ENCODE measurements at regions not wholly inside any gene's neighbourhood (a gene's known extent, or its start where the extent isn't known, plus 50 kb on each side); places are given as distances from the start of the nearest gene placed in this dataset.

GRCh38 chr12:87323369-87323768 is 705.8 kb downstream of the C12orf50 start:
- peak overlapping the region; percentile 6 for H3K4me2 ChIP-seq (ENCODE audit: low read length)
- H4K20me1 ChIP-seq (ENCODE audit: insufficient read depth, low read length): no peaks in the 10 kb centered on the region
- peaks cover 4% of the 10 kb centered on the region for H3K4me1 Mint-ChIP-seq (ENCODE audit: low read depth, unreplicated experiment)
- no peak overlapping the region for H3K9ac ChIP-seq (ENCODE audit: low read length)
- peaks cover 5% of the 10 kb centered on the region for H3K4me1 ChIP-seq (ENCODE audit: insufficient read depth, low read length)
- no peak overlapping the region for H2AFZ ChIP-seq (ENCODE audit: low read depth, low read length)
- no peaks in the 10 kb centered on the region for H3K27me3 ChIP-seq (ENCODE audit: insufficient read depth, low read length)
- DNase-seq (ENCODE audit: low read depth) (peak; percentile 97), FAIRE-seq (no peak)
- H3K9me3 ChIP-seq (ENCODE audit: insufficient read depth, low read depth, low read length): no peaks in the 10 kb centered on the region
- H3K4me3 ChIP-seq (ENCODE audit: insufficient read depth, low read depth, low read length): no peak overlapping the region
- H3K27me3 Mint-ChIP-seq (ENCODE audit: low read depth, unreplicated experiment): no peaks in the 10 kb centered on the region
- H3K4me3 Mint-ChIP-seq (ENCODE audit: unreplicated experiment): no peak overlapping the region
- no peak overlapping the region for H3K27ac Mint-ChIP-seq (ENCODE audit: unreplicated experiment)
- no peaks in the 10 kb centered on the region for H3K9me3 Mint-ChIP-seq (ENCODE audit: unreplicated experiment)
- H3K36me3 ChIP-seq (ENCODE audit: insufficient read depth, low read length): no peaks in the 10 kb centered on the region
- TF ChIP-seq EZH2 (IDR thresholded peaks at IDR 0.05; ENCODE audit: insufficient read depth, low read length): no peak
- TF ChIP-seq CTCF (IDR thresholded peaks at IDR 0.05; ENCODE audit: insufficient read depth, low read depth, low read length): no peak
- no peaks in the 10 kb centered on the region for H3K36me3 Mint-ChIP-seq (ENCODE audit: low read depth, unreplicated experiment)
- no peak overlapping the region for H3K27ac ChIP-seq (ENCODE audit: low read depth, low read length)
- no peaks in the 10 kb centered on the region for H3K79me2 ChIP-seq (ENCODE audit: insufficient read depth, low read length)

- Histone ChIP-seq H3K4me3 (ENCODE audit: insufficient read depth, low read depth, low read length) (no peak overlapping the region), H3K4me1 (ENCODE audit: insufficient read depth, low read length) (peaks cover 5% of the 10 kb centered on the region), H4K20me1 (ENCODE audit: insufficient read depth, low read length) (no peaks in the 10 kb centered on the region), H3K9ac (ENCODE audit: low read length) (no peak overlapping the region), H3K36me3 (ENCODE audit: insufficient read depth, low read length) (no peaks in the 10 kb centered on the region), H2AFZ (ENCODE audit: low read depth, low read length) (no peak overlapping the region), H3K4me2 (ENCODE audit: low read length) (no peak overlapping the region), H3K27ac (ENCODE audit: low read depth, low read length) (no peak overlapping the region), H3K79me2 (ENCODE audit: insufficient read depth, low read length) (no peaks in the 10 kb centered on the region), H3K27me3 (ENCODE audit: insufficient read depth, low read length) (no peaks in the 10 kb centered on the region), H3K9me3 (ENCODE audit: insufficient read depth, low read depth, low read length) (no peaks in the 10 kb centered on the region)
- no peaks in the 10 kb centered on the region for H3K36me3 Mint-ChIP-seq (ENCODE audit: low read depth, unreplicated experiment)
- H3K4me3 Mint-ChIP-seq (ENCODE audit: unreplicated experiment): no peak overlapping the region
- no peaks in the 10 kb centered on the region for H3K27me3 Mint-ChIP-seq (ENCODE audit: low read depth, unreplicated experiment)
- peaks cover 10% of the 10 kb centered on the region for H3K4me1 Mint-ChIP-seq (ENCODE audit: low read depth, unreplicated experiment)
- peak; percentile 13 for FAIRE-seq
- no peak for DNase-seq (ENCODE audit: low read depth)
- H3K27ac Mint-ChIP-seq (ENCODE audit: unreplicated experiment): no peak overlapping the region
- TF ChIP-seq EZH2 (IDR thresholded peaks at IDR 0.05; ENCODE audit: insufficient read depth, low read length) (no peak), CTCF (IDR thresholded peaks at IDR 0.05; ENCODE audit: insufficient read depth, low read depth, low read length) (no peak)
- H3K9me3 Mint-ChIP-seq (ENCODE audit: unreplicated experiment): no peaks in the 10 kb centered on the region
Measured at GRCh38 chr12:87320724-87321123, 708.5 kb downstream of the C12orf50 start.

- DNase-seq (ENCODE audit: low read depth) (no peak), FAIRE-seq (no peak)
- no peaks in the 10 kb centered on the region for H3K36me3 ChIP-seq (ENCODE audit: insufficient read depth, low read length)
- Mint-ChIP-seq H3K27me3 (ENCODE audit: low read depth, unreplicated experiment) (no peaks in the 10 kb centered on the region), H3K4me3 (ENCODE audit: unreplicated experiment) (no peak overlapping the region), H3K36me3 (ENCODE audit: low read depth, unreplicated experiment) (no peaks in the 10 kb centered on the region), H3K9me3 (ENCODE audit: unreplicated experiment) (no peaks in the 10 kb centered on the region), H3K4me1 (ENCODE audit: low read depth, unreplicated experiment) (peaks cover 7% of the 10 kb centered on the region), H3K27ac (ENCODE audit: unreplicated experiment) (no peak overlapping the region)
- H4K20me1 ChIP-seq (ENCODE audit: insufficient read depth, low read length): no peaks in the 10 kb centered on the region
- H2AFZ ChIP-seq (ENCODE audit: low read depth, low read length): no peak overlapping the region
- H3K9ac ChIP-seq (ENCODE audit: low read length): no peak overlapping the region
- no peak overlapping the region for H3K4me2 ChIP-seq (ENCODE audit: low read length)
- H3K9me3 ChIP-seq (ENCODE audit: insufficient read depth, low read depth, low read length): no peaks in the 10 kb centered on the region
- TF ChIP-seq CTCF (IDR thresholded peaks at IDR 0.05; ENCODE audit: insufficient read depth, low read depth, low read length) (no peak), EZH2 (IDR thresholded peaks at IDR 0.05; ENCODE audit: insufficient read depth, low read length) (no peak)
- H3K27me3 ChIP-seq (ENCODE audit: insufficient read depth, low read length): no peaks in the 10 kb centered on the region
- peaks cover 1% of the 10 kb centered on the region for H3K4me1 ChIP-seq (ENCODE audit: insufficient read depth, low read length)
- no peak overlapping the region for H3K4me3 ChIP-seq (ENCODE audit: insufficient read depth, low read depth, low read length)
- H3K79me2 ChIP-seq (ENCODE audit: insufficient read depth, low read length): no peaks in the 10 kb centered on the region
- no peak overlapping the region for H3K27ac ChIP-seq (ENCODE audit: low read depth, low read length)
Measured at GRCh38 chr12:87317302-87317701, 711.9 kb downstream of the C12orf50 start.

Measured in astrocyte (in vitro differentiated cells and primary cell).